ENCODE measurements at regions not wholly inside any gene's neighbourhood (a gene's known extent, or its start where the extent isn't known, plus 50 kb on each side); places are given as distances from the start of the nearest gene placed in this dataset.

- no peak for DNase-seq (ENCODE audit: extremely low spot score)
- CTCF ChIA-PET, result interaction anchor here (1.0 kb wide), 2 partner anchors 13 to 22 kb away, joined by 4 to 5 read pairs; no protein-coding TSS in a partner anchor
- POLR2A ChIA-PET, result no interaction called here
- no peak for TF ChIP-seq CTCF (IDR thresholded peaks at IDR 0.05; ENCODE audit: control extremely low read depth, extremely low read depth, low read depth, missing control alignments)
These were observed 89.9 kb downstream of the TSEN15 start for GRCh38 chr1:184141361-184141880.

DNA sequence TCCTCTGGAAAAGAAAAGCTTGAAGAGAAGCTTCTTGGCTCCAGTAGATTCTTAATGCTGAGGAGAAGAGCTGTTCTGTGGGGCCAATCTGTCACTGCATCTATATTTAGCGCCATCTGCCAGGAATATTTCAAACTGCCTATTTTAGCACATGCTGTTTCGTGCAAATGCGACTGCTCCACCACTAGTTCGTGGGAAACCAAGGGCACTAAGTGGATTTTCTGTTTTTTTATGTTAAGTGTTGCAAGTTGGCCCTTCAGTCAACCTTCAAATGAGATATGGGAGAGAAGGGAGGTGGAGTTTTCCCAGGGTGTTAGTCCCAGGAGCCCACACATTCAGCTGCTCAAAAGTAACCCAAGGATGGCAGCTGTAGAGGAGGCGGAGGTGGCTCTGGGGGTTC, 91.9 kb downstream of the TSEN15 start:
- CTCF ChIA-PET, result interaction anchor here (1.0 to 1.7 kb wide), 2 partner anchors 14 to 20 kb away, joined by 3 to 5 read pairs; no protein-coding TSS in a partner anchor
- DNase-seq (ENCODE audit: extremely low spot score), result no peak
- no peak for TF ChIP-seq CTCF (IDR thresholded peaks at IDR 0.05; ENCODE audit: control extremely low read depth, extremely low read depth, low read depth, missing control alignments)
- POLR2A ChIA-PET, result no interaction called here

- ChIA-PET POLR2A (no interaction called here), CTCF (no interaction called here)
- DNase-seq (ENCODE audit: extremely low spot score), result no peak
- no peak for TF ChIP-seq CTCF (IDR thresholded peaks at IDR 0.05; ENCODE audit: control extremely low read depth, extremely low read depth, low read depth, missing control alignments)
These were observed 93.6 kb downstream of the TSEN15 start for GRCh38 chr1:184145083-184145482.

DNA sequence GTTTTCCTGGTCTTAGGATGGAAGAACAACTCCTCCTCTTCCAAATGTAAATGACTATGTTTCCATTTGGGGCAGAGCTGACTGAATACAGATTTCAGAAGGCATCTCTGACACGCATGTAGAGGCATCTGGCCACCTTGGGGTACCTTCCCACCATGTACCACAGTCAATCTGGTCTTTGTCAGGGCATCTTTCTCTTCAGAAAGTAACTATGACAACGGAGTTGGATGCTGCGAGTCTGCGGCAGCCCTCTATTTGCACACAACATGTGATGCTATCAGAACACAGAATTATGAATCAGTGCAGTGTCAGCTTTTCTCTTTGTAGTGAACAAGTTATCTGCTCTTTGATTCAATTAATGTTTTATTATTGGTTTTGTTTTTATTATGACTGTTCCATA, 94.7 kb downstream of the TSEN15 start:
- ChIA-PET POLR2A (no interaction called here), CTCF (no interaction called here)
- no peak for TF ChIP-seq CTCF (IDR thresholded peaks at IDR 0.05; ENCODE audit: control extremely low read depth, extremely low read depth, low read depth, missing control alignments)
- no peak for DNase-seq (ENCODE audit: extremely low spot score)

DNA sequence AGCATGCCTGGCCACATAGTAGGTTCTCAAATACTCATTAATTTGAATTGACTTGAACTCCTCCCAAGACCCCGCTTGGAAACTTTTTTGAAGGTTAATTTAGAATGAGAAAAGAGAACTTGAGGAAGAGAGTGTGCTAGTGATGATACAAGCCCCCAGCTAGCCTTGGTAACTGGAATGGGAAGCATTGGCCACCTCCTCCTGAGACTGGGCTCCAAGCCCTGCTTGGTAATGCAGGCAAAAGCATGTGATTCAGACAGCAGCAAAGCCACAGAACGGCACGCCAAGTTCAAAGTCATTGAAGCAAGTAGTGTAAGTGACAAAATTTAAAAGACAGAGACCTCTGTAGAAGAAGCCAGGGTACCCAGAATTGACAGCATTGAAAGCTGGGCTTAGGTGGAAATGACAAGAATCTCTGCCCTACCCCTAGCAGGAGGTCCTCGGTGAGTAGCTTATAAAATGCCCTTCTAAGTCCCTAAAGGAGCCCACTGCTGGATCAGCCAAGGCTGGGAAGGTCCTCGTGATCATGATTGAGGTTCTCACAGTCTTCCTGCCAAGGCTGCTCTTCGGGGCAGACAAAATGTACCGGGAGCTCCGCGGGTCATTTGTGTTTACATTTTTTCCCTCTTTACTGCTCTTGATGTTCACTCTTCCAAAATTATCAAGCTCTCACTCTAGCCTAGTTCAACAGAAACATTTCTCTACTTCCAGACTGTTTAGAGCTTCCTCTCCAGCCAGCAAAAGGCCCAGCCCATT, 99.4 kb downstream of the TSEN15 start:
- no peak for DNase-seq (ENCODE audit: extremely low spot score)
- CTCF ChIA-PET, result interaction anchor here (1.1 to 1.4 kb wide), 4 partner anchors 8 to 57 kb away, joined by 3 to 5 read pairs (median 3); no protein-coding TSS in a partner anchor
- no peak for TF ChIP-seq CTCF (IDR thresholded peaks at IDR 0.05; ENCODE audit: control extremely low read depth, extremely low read depth, low read depth, missing control alignments)
- POLR2A ChIA-PET, result no interaction called here

DNA sequence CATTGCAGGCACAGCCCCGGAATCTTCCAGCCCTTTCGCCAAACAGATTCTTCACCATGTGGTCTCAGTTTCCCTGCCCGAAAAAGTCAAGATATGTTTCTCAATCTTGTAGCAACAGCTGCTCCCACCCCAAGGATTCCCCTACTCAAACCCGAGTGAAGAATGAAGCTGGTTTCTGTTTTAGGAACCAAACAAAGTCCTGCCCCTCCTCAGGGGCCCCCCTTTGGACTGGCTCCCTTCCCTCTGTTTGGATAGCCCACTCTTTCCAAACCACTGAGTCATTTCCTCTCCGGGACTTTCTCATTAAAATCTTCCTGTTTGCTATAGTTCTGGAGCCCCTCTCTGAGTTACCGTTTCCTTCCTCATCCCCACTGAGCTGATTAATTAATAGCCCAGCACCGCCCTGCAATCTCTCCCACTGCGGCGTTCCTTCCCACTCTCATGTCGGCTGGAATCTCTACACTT, 100.9 kb downstream of the TSEN15 start:
- TF ChIP-seq CTCF (IDR thresholded peaks at IDR 0.05; ENCODE audit: control extremely low read depth, extremely low read depth, low read depth, missing control alignments), result no peak
- CTCF ChIA-PET, result interaction anchor here (1.1 to 1.4 kb wide), 2 partner anchors 9 to 16 kb away, joined by 3 to 6 read pairs; no protein-coding TSS in a partner anchor

More for the DNA sequence above, 100.9 kb downstream of the TSEN15 start:
- DNase-seq (ENCODE audit: extremely low spot score), result no peak
- POLR2A ChIA-PET, result no interaction called here
